H1 (cell line): ENCODE measurements at regions not wholly inside any gene's neighbourhood (a gene's known extent, or its start where the extent isn't known, plus 50 kb on each side); places are given as distances from the start of the nearest gene placed in this dataset.

Source experiments
- CTBP2 ChIP-seq: IDR thresholded peaks from 2 replicates; pipeline ENCODE4 v1.7.0; 2011; ENCODE audit warnings: borderline replicate concordance, mild to moderate bottlenecking, moderate library complexity, mixed read lengths, low read length; ENCODE audit not compliant: insufficient read depth, insufficient read length
- EZH2 ChIP-seq: fragments of 200-600 bp; sonication (generic); IDR thresholded peaks from 2 replicates; pipeline ENCODE4 v1.7.1; 2012; ENCODE audit warnings: low read depth, mild to moderate bottlenecking, moderate library complexity, low read length, inconsistent platforms; ENCODE audit not compliant: severe bottlenecking
- KDM1A ChIP-seq: fragments of 200-600, 300-600 bp; sonication (generic); IDR thresholded peaks from 2 replicates; pipeline ENCODE4 v1.7.1; 2016; ENCODE audit warnings: mild to moderate bottlenecking, low read length, borderline replicate concordance
- KDM5A ChIP-seq: fragments of 200-600 bp; IDR thresholded peaks from 2 replicates; pipeline ENCODE4 v1.7.1; 2012; ENCODE audit warnings: mild to moderate bottlenecking, low read length, inconsistent platforms, mixed read lengths
- NANOG ChIP-seq: IDR thresholded peaks from 2 replicates; pipeline ENCODE4 v1.6.1; 2011; ENCODE audit warnings: low read length, low read depth, mild to moderate bottlenecking, inconsistent platforms; ENCODE audit not compliant: insufficient read depth, poor library complexity, severe bottlenecking
- PHF8 ChIP-seq: fragments of 200-600 bp; sonication (generic); conservative IDR thresholded peaks from 2 replicates; pipeline ENCODE4 v1.7.1; 2012; ENCODE audit warnings: low read depth, mild to moderate bottlenecking, inconsistent platforms, low read length, moderate library complexity
- SRF ChIP-seq: IDR thresholded peaks from 2 replicates; pipeline ENCODE4 v1.6.1; 2011; ENCODE audit warnings: mild to moderate bottlenecking, low read depth, low read length, moderate library complexity
- TEAD4 ChIP-seq: IDR thresholded peaks from 2 replicates; pipeline ENCODE4 v1.6.1; 2012; ENCODE audit warnings: low read depth, low read length, inconsistent platforms, mixed read lengths
- TF ChIP-seq, protein P1 (sequence below): IDR thresholded peaks from 2 replicates; pipeline ENCODE4 v1.6.1; 2011; ENCODE audit warnings: low read depth, mild to moderate bottlenecking, low read length; ENCODE audit not compliant: insufficient read depth

DNA sequence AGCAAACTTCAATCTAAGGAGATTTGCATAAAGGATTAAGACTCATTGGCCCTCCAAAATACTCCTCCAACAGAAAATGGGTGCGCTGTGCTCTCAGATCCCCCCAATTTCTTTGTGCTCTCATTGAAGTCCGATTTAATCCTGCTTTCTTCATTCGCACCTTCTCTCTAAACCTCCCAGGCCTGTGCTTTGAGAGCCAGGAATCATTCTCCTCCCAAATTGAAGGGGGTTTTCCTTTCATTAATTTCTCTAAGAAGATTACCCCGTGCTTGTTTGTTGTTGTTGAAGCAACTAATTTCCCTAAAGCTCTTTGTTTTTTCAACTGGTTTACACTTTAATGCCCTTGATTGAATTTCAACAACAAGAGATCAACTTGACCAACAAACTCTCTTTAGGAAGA is 304.2 kb upstream of the IRX3 start (continued):
- TF ChIP-seq KDM5A (no peak), KDM1A (no peak), NANOG (no peak), TEAD4 (no peak), CTBP2 (no peak), EZH2 (no peak), PHF8 (no peak), SRF (no peak)
- TF ChIP-seq, protein P1, sequence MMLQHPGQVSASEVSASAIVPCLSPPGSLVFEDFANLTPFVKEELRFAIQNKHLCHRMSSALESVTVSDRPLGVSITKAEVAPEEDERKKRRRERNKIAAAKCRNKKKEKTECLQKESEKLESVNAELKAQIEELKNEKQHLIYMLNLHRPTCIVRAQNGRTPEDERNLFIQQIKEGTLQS, result no peak
